Stimulated activated CD4-positive, alpha-beta T cell treated with anti-CD3 and anti-CD28 coated beads, TNF-alpha, amount 100 ng/mL, for 48 hours (primary cell): ENCODE measurements at regions not wholly inside any gene's neighbourhood (a gene's known extent, or its start where the extent isn't known, plus 50 kb on each side); places are given as distances from the start of the nearest gene placed in this dataset.

Experiments
- DNase-seq, 3 donors: peaks; one replicate each; pipeline ENCODE4 v3.0.0-alpha.2; 2020; ENCODE audit warnings: low read depth in 3 of 3

DNA sequence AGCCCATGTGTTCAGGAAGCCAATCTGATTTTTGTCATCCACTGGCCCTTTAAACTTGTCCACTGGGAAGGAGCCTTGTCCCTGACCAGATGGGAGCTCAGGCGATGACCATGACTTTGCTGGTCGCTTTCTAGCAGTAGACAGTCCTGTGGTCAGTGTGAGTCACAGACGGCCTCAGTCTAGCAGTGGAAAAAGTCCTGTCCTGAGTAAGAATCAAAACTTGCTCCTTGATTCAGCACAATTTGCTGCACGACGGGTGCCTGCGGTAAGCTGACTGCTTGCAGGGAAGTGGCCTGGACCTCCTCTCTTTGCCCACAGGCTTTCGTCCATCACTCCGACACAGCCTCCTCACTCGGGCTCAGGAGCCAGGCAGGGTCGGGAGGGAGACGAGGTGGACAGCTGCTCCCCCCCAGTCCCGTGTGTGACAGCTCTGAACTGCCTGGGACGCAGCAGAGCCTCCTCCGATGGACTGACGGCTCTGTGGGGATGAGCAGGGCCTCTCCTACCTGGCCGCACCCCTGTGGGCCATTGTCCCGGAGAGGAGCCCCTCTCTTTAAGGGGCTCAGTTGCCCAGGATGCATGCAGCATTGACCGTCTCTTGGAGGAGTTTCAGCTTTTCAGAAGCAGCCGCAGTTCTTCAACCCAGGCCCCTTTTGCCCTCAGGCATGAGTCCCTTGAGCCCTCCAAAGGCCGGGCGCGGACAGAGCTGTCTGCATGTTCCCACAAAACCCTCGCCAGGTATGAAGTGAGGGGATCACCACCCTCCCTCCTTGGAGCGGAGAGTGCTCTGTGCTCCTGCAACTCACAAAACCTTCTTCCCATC lies 209.2 kb downstream of the ANKRD60 start:
- DNase-seq: no peak

GRCh38 chr20:58018590-58018989 lies 209.9 kb downstream of the ANKRD60 start:
- DNase-seq: no peak

DNA sequence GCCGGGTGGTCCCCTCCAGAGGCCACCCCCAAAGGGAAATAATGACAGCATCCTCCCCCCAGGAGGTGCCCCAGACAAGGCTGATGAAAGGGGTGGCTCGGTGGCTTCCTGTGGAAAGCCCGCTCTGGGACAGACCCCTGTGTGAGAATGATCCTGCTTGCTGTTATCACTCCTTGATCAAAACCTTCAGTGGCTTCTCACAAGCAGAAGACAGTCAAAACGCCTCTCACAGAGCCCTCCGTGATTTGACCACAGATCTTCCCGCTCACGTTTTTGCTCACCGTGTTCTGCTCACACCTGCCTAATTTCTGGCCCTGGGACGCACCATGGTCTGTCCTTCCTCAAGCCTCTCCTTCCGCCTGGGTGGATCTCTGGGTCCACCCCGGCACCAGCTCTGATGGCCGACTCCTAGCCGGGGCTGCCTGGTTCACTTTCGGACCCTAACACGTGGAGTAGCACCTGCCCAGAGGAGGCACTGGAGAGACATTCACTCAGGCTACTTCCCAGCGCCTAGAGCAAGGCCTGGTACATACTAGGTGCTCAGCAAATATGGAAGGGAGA lies 210.4 kb downstream of the ANKRD60 start:
- DNase-seq: no peak

DNA sequence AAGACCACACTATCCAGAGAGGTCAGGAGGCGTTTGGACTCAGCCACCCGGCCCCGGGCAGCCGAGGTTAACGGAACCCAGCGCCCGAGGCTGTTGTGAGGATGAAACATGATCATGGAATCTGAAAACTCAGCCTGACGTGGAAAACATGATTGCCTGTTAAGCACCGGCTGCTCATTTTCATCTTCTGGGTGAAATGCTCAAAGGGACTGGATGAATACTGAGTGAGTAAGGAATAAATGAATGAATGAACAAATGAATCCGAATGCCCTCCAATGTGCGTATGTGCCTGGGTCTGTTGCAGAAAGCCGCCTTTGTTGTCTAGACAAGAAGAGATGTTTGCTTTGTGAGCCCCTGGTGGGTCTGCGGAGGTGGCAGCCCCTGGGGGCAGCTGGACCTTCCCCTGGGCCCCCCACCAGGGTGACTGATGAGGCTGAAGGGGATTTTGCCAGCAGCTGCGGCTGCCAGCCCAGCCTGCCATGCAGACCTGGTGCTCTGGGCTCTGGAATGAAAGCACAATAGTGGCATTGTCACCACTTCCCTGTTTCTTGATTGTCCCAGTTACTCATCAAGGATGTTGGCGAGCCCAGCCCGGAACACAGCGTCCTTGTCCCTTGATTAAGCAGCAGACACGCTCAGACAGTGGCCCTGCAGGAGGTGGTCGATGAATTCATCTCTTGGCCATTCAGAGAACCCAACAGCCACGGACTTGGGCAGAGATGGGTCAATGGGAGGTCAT lies 211.1 kb downstream of the ANKRD60 start:
- DNase-seq: no peak

DNA sequence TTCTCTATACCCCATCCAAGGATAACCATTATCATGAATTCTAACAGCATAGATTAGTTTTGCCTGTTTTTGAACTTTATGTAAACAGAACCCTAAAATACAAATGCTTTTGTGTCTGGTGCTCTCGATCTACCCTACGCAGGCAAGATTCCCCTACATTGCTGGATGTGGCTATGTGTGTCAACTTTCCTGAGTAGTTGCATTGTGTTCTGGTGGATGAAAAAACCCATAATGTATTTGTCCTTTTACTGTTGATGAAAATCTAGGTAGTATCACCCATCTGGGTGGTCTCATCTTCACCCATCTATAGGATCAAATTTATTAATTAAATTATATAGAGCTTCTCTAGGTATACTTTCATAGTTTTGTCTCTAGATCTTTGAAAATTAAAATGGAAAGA lies 211.7 kb downstream of the ANKRD60 start:
- DNase-seq: no peak

DNA sequence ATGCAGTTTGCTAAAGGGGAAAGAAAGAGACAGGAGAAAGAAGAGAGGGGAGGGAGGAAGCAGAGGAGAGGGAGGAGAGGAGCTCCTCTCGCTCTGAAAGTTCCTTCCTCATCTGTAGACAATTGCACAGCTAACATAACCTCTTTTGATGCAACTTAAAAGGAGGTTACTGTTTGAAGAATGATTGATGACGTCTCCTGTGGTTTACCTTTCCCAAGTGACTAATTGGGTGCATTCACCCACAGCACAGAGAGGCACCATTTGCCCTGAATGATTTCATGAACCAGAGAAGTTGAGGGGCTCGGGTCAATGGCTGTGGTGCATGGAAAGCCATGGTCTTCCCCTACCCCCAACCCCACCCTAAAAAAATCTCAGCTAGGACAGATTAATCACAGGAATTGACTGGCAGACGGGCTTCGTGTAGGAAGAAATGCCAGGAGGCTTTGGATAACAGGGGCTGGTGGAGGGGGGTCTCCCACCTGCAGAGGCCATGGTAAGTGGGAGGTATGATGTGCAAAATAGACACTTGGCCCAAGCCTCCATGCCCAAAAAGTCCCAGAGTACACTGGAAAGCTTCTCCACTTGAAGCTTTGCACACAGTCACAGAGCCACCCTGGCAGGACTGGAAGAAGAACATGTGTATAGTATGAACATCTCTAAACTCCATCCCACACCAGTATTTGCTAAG lies 213.7 kb downstream of the ANKRD60 start:
- DNase-seq: no peak

DNA sequence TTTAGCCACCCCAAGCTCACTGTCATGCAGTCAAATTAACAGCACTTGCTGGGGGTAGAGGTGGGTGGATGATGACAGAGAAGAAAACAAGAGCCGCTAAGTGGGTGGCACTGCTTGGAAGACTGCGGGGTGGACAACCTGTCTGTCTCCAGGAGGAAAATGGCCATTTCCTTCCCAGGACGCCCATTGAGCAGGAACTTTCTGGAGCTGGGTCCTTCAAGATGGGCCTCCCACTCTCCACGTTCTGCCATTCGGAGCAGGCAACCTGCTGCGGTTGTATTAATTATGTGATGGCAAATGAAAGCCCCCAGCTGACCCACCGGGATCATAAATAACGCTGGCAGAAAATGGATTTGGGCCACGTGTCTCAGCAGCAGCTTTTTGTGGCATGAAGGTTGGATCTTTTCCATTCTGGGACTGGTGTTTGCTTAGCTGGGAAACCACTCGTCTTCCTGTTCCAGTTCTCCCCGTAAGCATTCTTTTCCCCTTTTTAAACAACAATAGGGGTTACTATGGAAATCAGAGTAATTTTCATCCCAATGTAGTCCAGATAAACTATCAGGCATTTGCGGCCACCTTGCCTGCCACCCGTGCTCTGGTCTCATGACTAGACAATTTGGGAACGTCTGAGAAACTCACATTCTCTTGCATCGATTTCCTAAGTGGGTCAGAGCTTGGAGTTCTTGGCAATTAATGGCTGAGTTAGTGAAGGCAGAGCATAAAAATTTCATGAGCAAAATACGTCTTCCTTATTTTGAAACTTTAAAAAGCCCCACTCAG lies 215.5 kb downstream of the ANKRD60 start:
- DNase-seq: no peak

DNA sequence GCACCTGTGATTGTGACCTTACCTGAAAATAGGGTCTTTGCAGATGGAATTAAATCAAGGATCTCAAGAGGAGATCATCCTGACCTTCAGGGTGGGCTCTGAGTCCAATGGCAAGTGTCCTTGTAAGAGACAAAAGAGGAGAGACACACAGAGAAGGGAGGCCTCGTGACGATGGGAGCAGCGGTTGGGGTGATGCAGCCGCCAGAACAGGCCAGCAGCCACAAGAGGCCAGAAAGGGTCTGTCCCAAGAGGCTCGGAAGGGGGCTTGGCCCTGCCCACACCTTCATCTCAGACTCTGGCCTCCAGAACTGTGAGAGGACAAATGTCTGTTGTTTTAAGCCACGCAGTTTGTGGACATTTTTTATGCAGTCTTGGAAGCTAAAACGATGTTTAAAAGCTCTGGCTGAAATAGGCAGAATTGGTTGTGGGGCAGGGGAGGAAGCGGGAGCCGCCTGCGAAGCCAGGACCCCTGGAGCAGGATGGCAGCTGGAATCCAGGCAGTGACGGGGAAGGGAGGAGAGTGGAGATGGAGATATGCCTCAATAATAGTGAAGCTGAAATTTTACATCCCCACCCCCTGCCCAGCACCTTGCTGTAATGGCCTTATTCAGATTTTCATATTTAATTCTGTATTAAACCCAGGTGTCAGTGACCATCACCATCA lies 216.4 kb downstream of the ANKRD60 start:
- DNase-seq: no peak

- DNase-seq: no peak
Measured at GRCh38 chr20:58011106-58011946, 217.1 kb downstream of the ANKRD60 start.

DNA sequence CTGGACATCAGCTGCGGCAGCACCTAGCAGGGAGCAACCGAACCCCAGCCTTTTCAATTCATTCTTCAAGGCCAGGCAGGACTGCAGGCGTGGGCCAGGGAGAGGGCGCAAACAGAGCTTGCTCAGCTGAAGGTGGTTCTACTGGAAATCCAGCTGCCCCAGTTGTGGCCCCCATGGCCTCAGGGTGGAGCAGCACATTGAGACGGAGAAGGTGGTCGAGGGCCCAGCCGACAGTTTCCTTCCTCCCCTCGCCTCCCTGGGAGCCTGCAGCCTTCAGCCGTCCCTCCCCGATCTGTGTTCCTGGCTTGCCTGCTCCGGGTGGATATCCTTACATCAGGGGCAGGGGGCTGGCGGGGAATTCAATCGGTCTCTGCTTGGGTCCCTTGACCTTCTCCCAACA lies 217.8 kb downstream of the ANKRD60 start:
- DNase-seq: no peak

- no peak for DNase-seq
Measured at GRCh38 chr20:58010186-58010585, 218.3 kb downstream of the ANKRD60 start.

GRCh38 chr20:58008866-58009265 lies 219.6 kb downstream of the ANKRD60 start:
- DNase-seq: no peak

- no peak for DNase-seq
Measured at GRCh38 chr20:58008413-58008812, 220.0 kb downstream of the ANKRD60 start.

GRCh38 chr20:58007947-58008346 lies 220.5 kb downstream of the ANKRD60 start:
- DNase-seq: no peak

GRCh38 chr20:58006346-58007316 lies 221.8 kb downstream of the ANKRD60 start:
- DNase-seq: no peak

GRCh38 chr20:58005581-58006345 lies 222.7 kb downstream of the ANKRD60 start:
- DNase-seq: no peak

GRCh38 chr20:58004900-58005299 lies 223.6 kb downstream of the ANKRD60 start:
- no peak for DNase-seq

- DNase-seq: no peak
Measured at GRCh38 chr20:58004146-58004545, 224.3 kb downstream of the ANKRD60 start.
